ENCODE measurements at regions not wholly inside any gene's neighbourhood (a gene's known extent, or its start where the extent isn't known, plus 50 kb on each side); places are given as distances from the start of the nearest gene placed in this dataset.

DNA sequence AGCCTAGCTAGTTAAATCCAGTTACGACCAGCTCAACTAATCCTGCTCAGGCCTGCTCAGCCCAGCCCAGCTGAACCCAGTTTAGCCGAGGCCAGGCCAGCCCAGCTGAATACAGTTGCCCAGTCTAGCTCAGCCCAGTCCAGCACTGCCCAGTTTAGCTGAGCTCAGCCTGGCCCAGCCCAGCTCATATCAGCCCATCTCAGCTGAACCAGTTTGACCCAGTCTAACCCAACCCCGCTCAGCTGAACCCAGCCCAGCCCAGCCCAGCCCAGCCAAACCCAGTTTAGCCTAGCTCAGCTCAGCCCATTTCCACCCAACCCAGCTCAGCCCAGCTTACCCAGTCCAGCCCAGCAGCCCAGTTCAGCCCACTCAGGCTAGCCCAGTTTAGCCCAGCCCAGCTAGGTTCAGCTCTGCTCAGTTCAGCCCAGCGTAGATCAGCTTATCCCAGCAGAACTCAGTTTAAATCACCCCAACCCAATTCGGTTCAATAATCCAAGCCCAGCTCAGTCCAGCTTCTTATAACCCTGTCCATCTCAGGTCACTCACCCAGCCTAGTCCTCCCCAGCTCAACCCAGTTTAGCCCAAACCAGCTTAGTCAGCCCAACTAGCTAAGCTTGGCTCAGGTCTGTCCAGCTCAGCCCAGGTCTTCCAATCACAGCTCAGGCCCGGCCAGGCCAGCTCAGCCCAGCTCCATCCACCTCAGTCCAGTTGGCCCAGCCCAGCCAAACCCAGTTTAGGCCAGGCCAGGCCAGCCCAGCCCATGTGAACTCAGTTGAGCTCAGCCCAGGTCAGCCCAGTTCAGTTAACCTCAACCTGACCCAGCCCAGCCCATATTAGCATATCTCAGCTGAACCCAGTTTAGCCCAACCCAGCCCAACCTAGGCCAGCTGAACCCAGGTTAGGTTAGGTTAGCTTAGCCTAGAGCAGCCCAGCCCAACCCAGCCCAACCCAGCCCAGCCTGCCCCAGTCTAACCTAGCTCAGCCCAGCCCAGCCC, 76.7 kb downstream of the TMEM121 start:
- TF ChIP-seq, protein P1, sequence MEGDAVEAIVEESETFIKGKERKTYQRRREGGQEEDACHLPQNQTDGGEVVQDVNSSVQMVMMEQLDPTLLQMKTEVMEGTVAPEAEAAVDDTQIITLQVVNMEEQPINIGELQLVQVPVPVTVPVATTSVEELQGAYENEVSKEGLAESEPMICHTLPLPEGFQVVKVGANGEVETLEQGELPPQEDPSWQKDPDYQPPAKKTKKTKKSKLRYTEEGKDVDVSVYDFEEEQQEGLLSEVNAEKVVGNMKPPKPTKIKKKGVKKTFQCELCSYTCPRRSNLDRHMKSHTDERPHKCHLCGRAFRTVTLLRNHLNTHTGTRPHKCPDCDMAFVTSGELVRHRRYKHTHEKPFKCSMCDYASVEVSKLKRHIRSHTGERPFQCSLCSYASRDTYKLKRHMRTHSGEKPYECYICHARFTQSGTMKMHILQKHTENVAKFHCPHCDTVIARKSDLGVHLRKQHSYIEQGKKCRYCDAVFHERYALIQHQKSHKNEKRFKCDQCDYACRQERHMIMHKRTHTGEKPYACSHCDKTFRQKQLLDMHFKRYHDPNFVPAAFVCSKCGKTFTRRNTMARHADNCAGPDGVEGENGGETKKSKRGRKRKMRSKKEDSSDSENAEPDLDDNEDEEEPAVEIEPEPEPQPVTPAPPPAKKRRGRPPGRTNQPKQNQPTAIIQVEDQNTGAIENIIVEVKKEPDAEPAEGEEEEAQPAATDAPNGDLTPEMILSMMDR (IDR thresholded peaks at IDR 0.05): no peak
- no peak for TF ChIP-seq POLR2A (IDR thresholded peaks at IDR 0.05)
